Pancreas (tissue), 10 donors: ENCODE measurements at regions not wholly inside any gene's neighbourhood (a gene's known extent, or its start where the extent isn't known, plus 50 kb on each side); places are given as distances from the start of the nearest gene placed in this dataset.

Experiments
- ATAC-seq, 4 donors: fragments of 200-7000 bp; cut with Tn5 transposase; one replicate each; pipeline versions ENCODE4 v1.8.0 to v1.9.1; 2020; ENCODE audit warnings: mild to moderate bottlenecking in 4 of 4, moderate library complexity in 4 of 4
- DNase-seq, 6 donors: peaks; one replicate each; pipeline ENCODE4 v3.0.0-alpha.2; 2020
- FAIRE-seq: peaks from 2 replicates; lab custom pipeline; 2012; peaks lifted over from hg19 to GRCh38; lab: Jason Lieb, UNC
- H3K27ac ChIP-seq, 4 donors: fragments of 200-600 bp; sonication (generic); 1 replicate in 3 of 4; 2 replicates in 1 of 4; pipeline versions ENCODE4 v1.5.0 to v1.8.0; 2020
- H3K27me3 ChIP-seq, 4 donors: fragments of 200-600 bp; one replicate each; pipeline ENCODE4 v1.8.0; 2021
- H3K36me3 ChIP-seq, 3 donors: fragments of 200-600 bp; sonication (generic) in 1 of 3; one replicate each; pipeline versions ENCODE4 v1.5.0 to v1.8.0; 2020 to 2021
- H3K4me1 ChIP-seq, 3 donors: fragments of 200-600 bp; one replicate each; pipeline ENCODE4 v1.8.0; 2021
- H3K4me3 ChIP-seq, 4 donors: fragments of 200-600 bp; sonication (generic) in 2 of 4; one replicate each; pipeline versions ENCODE4 v1.5.0 to v1.8.0; 2020 to 2021
- H3K9me3 ChIP-seq, 4 donors: fragments of 200-600 bp; one replicate each; pipeline ENCODE4 v1.8.0; 2021
- WGBS, 2 donors: extraction: QIAGEN DNeasy Blood & Tissue Kit; methylation state at CpG; one replicate each; pipeline ENCODE4 v1.1.7; 2013; 5-methylcytosine and 5-hydroxymethylcytosine counted together
- intact Hi-C, 3 donors: fragments of 100-400 bp; cut with DNase I; formaldehyde crosslinking; loops; one replicate each; pipeline versions ENCODE4 v1.11.1 to v1.14.2; 2022
- TF ChIP-seq, protein P1 (sequence below), 4 donors: fragments of 200-600 bp; sonication (generic) in 3 of 4; IDR thresholded peaks; one replicate each; pipeline versions ENCODE4 v1.5.0 to v1.8.0; 2021; ENCODE audit warnings: antibody characterized with exemption in 4 of 4
- donor health status: healthy with polysubstance abuse.
- donor health status: DM: no; HTN: no; CAD: no; lungs with moderate emphysema.
- donor health status: DM: no; HTN: no; CAD: no.
- donor health status: control.
- donor health status: control.
- donor health status: Bipolar disorder and iron deficiency.
- donor health status: DM: yes; HTN: yes; CAD: no.
- donor health status: DM: no; HTN: no; CAD: no.
- donor health status: DM: no; HTN: no; CAD: no.
- donor health status: DM: yes; HTN: yes; CAD: no.

DNA sequence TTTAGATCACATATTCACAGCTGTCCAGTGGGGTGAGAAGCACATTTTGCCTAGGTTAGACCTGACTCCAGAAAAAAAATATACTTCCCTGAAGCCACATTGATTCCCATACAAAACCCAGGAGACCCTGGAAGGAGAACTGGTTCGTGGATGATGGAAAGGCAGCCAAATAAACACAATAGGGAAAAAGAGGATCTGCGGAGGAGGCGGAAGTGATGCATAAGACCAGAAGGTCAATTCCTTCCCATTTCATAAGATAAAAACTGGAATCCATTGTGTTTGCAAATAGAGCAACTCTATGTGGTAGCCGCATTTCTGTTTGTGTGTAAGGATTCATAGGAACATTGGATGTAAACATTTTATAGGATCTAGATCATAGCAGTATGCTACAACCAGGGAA, 781.9 kb upstream of the GRM7 start:
- peaks cover 0 to 4% (median 3%) of the 10 kb centered on the region in 3 donors for H3K4me1 ChIP-seq
- no peaks in the 10 kb centered on the region for H3K9me3 ChIP-seq
- no peak for DNase-seq
- FAIRE-seq = no peak
- WGBS, 2 donors = 68 to 72% methylated on average over 4 of the region's 4 CpGs
- H3K4me3 ChIP-seq = peak overlapping the region in 1 of 4 donors; percentile 17
- TF ChIP-seq, protein P1, sequence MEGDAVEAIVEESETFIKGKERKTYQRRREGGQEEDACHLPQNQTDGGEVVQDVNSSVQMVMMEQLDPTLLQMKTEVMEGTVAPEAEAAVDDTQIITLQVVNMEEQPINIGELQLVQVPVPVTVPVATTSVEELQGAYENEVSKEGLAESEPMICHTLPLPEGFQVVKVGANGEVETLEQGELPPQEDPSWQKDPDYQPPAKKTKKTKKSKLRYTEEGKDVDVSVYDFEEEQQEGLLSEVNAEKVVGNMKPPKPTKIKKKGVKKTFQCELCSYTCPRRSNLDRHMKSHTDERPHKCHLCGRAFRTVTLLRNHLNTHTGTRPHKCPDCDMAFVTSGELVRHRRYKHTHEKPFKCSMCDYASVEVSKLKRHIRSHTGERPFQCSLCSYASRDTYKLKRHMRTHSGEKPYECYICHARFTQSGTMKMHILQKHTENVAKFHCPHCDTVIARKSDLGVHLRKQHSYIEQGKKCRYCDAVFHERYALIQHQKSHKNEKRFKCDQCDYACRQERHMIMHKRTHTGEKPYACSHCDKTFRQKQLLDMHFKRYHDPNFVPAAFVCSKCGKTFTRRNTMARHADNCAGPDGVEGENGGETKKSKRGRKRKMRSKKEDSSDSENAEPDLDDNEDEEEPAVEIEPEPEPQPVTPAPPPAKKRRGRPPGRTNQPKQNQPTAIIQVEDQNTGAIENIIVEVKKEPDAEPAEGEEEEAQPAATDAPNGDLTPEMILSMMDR (IDR thresholded peaks at IDR 0.05) = no peak
- H3K27me3 ChIP-seq = no peaks in the 10 kb centered on the region
- no peak overlapping the region for H3K27ac ChIP-seq
- no peaks in the 10 kb centered on the region for H3K36me3 ChIP-seq
- ATAC-seq = peak in 1 of 4 donors; percentile 14
- intact Hi-C loops = no loop called here

DNA sequence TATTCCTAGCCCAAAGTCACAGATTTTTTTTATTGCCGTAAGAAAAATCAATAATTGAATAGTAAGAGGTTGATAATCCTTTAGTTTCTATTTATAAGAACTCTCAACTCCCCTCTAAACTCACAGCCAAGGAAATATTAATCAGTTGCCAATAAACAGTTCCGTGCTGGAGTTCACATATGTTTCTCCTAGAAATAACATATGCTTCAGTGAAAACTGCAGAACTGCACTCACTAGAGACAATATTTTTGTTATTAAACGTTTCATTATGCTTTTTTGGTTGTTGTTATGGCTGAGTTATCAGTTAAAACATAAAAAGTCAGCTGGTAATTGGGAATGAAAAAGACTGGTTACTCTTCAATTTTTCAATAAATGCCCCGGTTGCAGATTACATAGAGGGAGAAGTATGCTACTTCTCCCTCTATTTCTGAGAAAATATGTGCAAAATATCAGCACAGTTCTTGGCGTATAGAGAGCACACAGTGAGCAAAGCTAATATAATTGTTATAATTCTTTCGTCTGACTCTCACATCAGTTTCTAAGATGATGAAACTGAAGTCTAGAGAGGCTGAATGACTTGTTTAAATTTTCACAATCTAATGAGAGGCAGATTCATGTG, 781.2 kb upstream of the GRM7 start:
- DNase-seq (no peak), FAIRE-seq (no peak), ATAC-seq (peak; percentile 31 to 59 (median 46))
- Histone ChIP-seq H3K4me3 (peak overlapping the region in 2 of 4 donors; percentile 17 to 31), H3K9me3 (no peaks in the 10 kb centered on the region), H3K27ac (no peak overlapping the region), H3K36me3 (no peaks in the 10 kb centered on the region), H3K4me1 (peaks cover 0 to 4% (median 3%) of the 10 kb centered on the region in 3 donors), H3K27me3 (no peaks in the 10 kb centered on the region)
- 21 to 22% methylated on average over 6 of the region's 6 CpGs for WGBS, 2 donors
- TF ChIP-seq, protein P1 (IDR thresholded peaks at IDR 0.05) = no peak
- intact Hi-C loops = no loop called here

DNA sequence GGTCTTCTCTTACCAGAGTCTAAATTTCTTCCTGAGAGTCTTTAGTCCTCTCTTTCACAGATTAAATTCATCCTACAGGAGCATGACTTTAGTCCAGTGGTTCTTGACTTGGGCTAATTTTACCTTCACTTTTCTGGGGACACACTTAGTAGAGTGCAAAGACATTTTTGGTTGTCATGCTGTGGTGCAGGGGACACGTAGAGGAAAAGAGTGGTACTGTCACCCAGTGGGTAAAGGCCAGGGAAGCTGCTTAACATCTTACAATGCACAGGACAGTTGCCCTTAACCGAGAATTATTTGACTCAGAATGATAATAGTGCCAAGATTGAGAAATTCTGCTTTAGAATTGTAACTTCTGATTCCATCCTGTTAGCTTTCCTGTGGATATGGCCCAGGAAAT, 772.5 kb upstream of the GRM7 start:
- no peak for FAIRE-seq
- TF ChIP-seq, protein P1 (IDR thresholded peaks at IDR 0.05) = no peak

DNA sequence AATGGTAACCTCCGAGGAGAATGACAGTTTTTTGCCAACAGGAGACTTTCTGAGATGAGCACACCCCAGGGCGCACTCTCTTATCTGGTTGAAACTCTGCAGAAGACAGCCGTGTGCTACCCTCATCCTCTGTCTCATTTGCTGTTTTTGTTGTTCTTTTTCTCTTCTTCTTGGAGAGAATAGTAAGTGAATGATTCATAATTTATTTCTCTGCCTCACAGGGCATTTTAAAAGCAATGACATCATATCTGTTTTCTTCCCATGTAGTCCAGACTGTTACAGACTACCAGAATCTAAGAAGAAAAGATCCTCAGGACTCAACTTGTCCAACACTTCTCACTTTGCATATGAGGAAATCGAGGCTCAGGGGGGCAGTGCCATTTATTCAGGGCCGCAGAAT, 771.1 kb upstream of the GRM7 start:
- FAIRE-seq (no peak), ATAC-seq (no peak), DNase-seq (no peak)
- TF ChIP-seq, protein P1 (IDR thresholded peaks at IDR 0.05) = no peak
- H3K4me3 ChIP-seq = no peak overlapping the region
- no peaks in the 10 kb centered on the region for H3K9me3 ChIP-seq
- no peak overlapping the region for H3K27ac ChIP-seq
- intact Hi-C loops = no loop called here
- WGBS, 2 donors = 68 to 70% methylated on average over 5 of the region's 5 CpGs
- no peaks in the 10 kb centered on the region for H3K4me1 ChIP-seq
- H3K27me3 ChIP-seq = no peaks in the 10 kb centered on the region
- no peaks in the 10 kb centered on the region for H3K36me3 ChIP-seq

More for the DNA sequence above, 772.5 kb upstream of the GRM7 start:
- ATAC-seq = no peak
- Histone ChIP-seq H3K4me1 (no peaks in the 10 kb centered on the region), H3K4me3 (no peak overlapping the region), H3K36me3 (no peaks in the 10 kb centered on the region), H3K27ac (no peak overlapping the region), H3K9me3 (no peaks in the 10 kb centered on the region), H3K27me3 (no peaks in the 10 kb centered on the region)
- no peak for DNase-seq
- 67 to 69% methylated on average over 2 of the region's 2 CpGs for WGBS, 2 donors
- intact Hi-C loops = no loop called here

DNA sequence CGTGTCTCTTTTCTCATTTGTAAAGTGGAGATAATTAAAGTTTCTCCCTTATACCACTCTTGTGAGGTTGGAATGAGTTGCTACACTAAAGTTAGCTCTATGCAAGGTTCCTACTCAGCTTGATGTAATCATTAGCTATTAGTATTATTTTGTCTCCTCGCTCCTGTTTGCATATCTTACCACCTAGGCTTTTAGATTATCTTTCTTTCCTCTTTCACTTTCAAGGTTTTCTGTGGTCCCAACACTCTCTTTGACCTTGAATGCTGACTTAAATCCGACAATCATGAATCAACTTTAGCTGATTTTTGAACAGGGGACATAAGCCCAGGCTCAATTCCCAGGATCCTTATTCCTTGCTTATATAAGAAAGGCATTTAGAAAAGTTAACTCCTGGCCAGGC, 769.7 kb upstream of the GRM7 start:
- intact Hi-C loops = no loop called here
- Histone ChIP-seq H3K9me3 (no peaks in the 10 kb centered on the region), H3K4me3 (no peak overlapping the region), H3K27ac (no peak overlapping the region), H3K36me3 (no peaks in the 10 kb centered on the region), H3K27me3 (no peaks in the 10 kb centered on the region), H3K4me1 (no peaks in the 10 kb centered on the region)
- DNase-seq (no peak), ATAC-seq (no peak), FAIRE-seq (no peak)
- 60 to 69% methylated on average over 3 of the region's 3 CpGs for WGBS, 2 donors
- TF ChIP-seq, protein P1 (IDR thresholded peaks at IDR 0.05) = no peak
